ENCODE measurements at regions not wholly inside any gene's neighbourhood (a gene's known extent, or its start where the extent isn't known, plus 50 kb on each side); places are given as distances from the start of the nearest gene placed in this dataset.

DNA sequence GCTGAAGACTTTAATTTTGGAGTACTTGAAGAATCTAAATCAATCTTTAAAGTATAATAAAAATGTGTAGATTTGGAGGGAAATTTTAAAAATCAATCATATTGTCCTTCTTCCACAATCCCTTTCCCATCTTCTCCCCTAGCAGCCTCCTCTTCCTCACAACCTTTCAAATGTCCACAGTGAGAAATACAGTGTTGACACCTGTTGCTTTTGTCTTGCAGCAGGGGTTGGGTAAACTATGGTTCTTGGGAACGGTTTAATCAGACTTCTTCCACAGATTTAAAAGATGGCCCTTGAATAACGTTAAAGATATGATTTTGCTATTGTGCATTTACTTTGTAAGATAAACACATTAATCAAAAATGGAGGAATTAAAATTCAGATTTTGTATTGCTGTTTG, 113.8 kb upstream of the SLC1A4 start:
- Histone ChIP-seq H2BK15ac (ENCODE audit: low read depth, low read length) (no peak overlapping the region), H2BK5ac (ENCODE audit: low read depth, low read length, poor library complexity, severe bottlenecking) (no peak overlapping the region), H3K56ac (ENCODE audit: extremely low read depth, insufficient read depth, low read length) (no peak overlapping the region), H4K8ac (ENCODE audit: low read depth in 2 of 2, low read length in 2 of 2) (no peak overlapping the region), H2BK120ac (ENCODE audit: low read depth, low read length) (no peak overlapping the region), H2BK20ac (ENCODE audit: low read depth, low read length) (no peak overlapping the region), H3K14ac (replicated peaks; ENCODE audit: low read depth, low read length) (no peak overlapping the region), H3K18ac (ENCODE audit: low read depth, low read length) (no peak overlapping the region), H3K4me2 (ENCODE audit: low read depth, low read length) (no peak overlapping the region), H3K27ac (ENCODE audit: insufficient read depth, low read length) (no peak overlapping the region), H3K23ac (ENCODE audit: low read depth, low read length) (no peak overlapping the region), H3K9ac (ENCODE audit: low read depth, low read length) (no peak overlapping the region), H2AK9ac (replicated peaks; ENCODE audit: low read depth, low read length, poor library complexity) (no peak overlapping the region), H3K4me1 (ENCODE audit: control insufficient read depth, insufficient read depth, low read length) (peaks cover 5% of the 10 kb centered on the region), H3K79me1 (ENCODE audit: low read depth in 1 of 2, low read length in 2 of 2) (no peaks in the 10 kb centered on the region), H4K20me1 (ENCODE audit: insufficient read depth, low read length) (peaks cover 8% of the 10 kb centered on the region; the same call in 1 of the 2 replicates), H3K9me3 (ENCODE audit: control insufficient read depth, insufficient read depth, low read length) (no peaks in the 10 kb centered on the region), H3K36me3 (ENCODE audit: control insufficient read depth, insufficient read depth, low read length) (no peaks in the 10 kb centered on the region), H2AFZ (replicated peaks; ENCODE audit: low read length, poor library complexity) (no peak overlapping the region), H3K4ac (ENCODE audit: low read depth, low read length) (no peak overlapping the region), H4K91ac (ENCODE audit: insufficient read depth, low read depth, low read length) (no peak overlapping the region), H3K4me3 (ENCODE audit: insufficient read depth, low read depth, low read length) (no peak overlapping the region), H4K5ac (ENCODE audit: low read depth, low read length) (no peak overlapping the region), H3K9me1 (ENCODE audit: insufficient read depth, low read length) (peaks cover 3% of the 10 kb centered on the region; the same call in 1 of the 2 replicates), H3K27me3 (ENCODE audit: control insufficient read depth, insufficient read depth, low read length) (peaks cover 26% of the 10 kb centered on the region), H2AK5ac (ENCODE audit: low read depth, low read length) (no peak overlapping the region)
- TF ChIP-seq, protein P1, sequence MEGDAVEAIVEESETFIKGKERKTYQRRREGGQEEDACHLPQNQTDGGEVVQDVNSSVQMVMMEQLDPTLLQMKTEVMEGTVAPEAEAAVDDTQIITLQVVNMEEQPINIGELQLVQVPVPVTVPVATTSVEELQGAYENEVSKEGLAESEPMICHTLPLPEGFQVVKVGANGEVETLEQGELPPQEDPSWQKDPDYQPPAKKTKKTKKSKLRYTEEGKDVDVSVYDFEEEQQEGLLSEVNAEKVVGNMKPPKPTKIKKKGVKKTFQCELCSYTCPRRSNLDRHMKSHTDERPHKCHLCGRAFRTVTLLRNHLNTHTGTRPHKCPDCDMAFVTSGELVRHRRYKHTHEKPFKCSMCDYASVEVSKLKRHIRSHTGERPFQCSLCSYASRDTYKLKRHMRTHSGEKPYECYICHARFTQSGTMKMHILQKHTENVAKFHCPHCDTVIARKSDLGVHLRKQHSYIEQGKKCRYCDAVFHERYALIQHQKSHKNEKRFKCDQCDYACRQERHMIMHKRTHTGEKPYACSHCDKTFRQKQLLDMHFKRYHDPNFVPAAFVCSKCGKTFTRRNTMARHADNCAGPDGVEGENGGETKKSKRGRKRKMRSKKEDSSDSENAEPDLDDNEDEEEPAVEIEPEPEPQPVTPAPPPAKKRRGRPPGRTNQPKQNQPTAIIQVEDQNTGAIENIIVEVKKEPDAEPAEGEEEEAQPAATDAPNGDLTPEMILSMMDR (conservative IDR thresholded peaks at IDR 0.05; ENCODE audit: low read depth, low read length) = no peak
- TF ChIP-seq MAZ (IDR thresholded peaks at IDR 0.05; ENCODE audit: borderline replicate concordance, low read depth, low read length) (no peak), CHD1 (IDR thresholded peaks at IDR 0.05; ENCODE audit: low read depth, low read length) (no peak), FOS (IDR thresholded peaks at IDR 0.05; ENCODE audit: low read depth, low read length) (no peak), RFX5 (IDR thresholded peaks at IDR 0.05; ENCODE audit: low read depth, low read length) (no peak), MXI1 (IDR thresholded peaks at IDR 0.05; ENCODE audit: borderline replicate concordance, low read depth, low read length) (no peak), RAD21 (IDR thresholded peaks at IDR 0.05; ENCODE audit: low read length) (no peak), MAFK (IDR thresholded peaks at IDR 0.05; ENCODE audit: low read depth, low read length) (no peak), POLR2A (IDR thresholded peaks at IDR 0.05; ENCODE audit: low read depth, low read length) (no peak)
- no TSS peak for BruUV-seq (replicated peaks)
- intact Hi-C loops (cut with micrococcal nuclease) = loop anchor here (10.0 kb wide), 1 partner anchor 821 kb away; no protein-coding TSS in a partner anchor
- in situ Hi-C loops (cut with MboI; ENCODE audit: low sequenced_read_pairs) = loop anchor here (5.0 to 25.0 kb wide), 4 partner anchors 278 to 838 kb away; partner anchors contain the start of gene AFTPH
- DNase-seq (no peak), ATAC-seq (ENCODE audit: low read depth) (no peak)
- no CpG with 5 or more reads among the region's 2 CpGs for WGBS, 2 experiments (ENCODE audit: extremely low coverage in 2 of 2, insufficient read length in 1 of 2)
- POLR2A ChIA-PET (ENCODE audit: unreplicated experiment) = no interaction called here
- CTCF ChIA-PET = no interaction called here
- dilution Hi-C loops (cut with HindIII; ENCODE audit: low sequenced_read_pairs, unreplicated experiment) = no loop called here

Measured in IMR-90 (cell line).